Hypothalamus (tissue), 51 donors: ENCODE measurements at regions not wholly inside any gene's neighbourhood (a gene's known extent, or its start where the extent isn't known, plus 50 kb on each side); places are given as distances from the start of the nearest gene placed in this dataset.

ENCODE experiments used
- DNase-seq, 51 donors: peaks; one replicate each; lab custom pipeline; 2025; lab: John Stamatoyannopoulos, UW

DNA sequence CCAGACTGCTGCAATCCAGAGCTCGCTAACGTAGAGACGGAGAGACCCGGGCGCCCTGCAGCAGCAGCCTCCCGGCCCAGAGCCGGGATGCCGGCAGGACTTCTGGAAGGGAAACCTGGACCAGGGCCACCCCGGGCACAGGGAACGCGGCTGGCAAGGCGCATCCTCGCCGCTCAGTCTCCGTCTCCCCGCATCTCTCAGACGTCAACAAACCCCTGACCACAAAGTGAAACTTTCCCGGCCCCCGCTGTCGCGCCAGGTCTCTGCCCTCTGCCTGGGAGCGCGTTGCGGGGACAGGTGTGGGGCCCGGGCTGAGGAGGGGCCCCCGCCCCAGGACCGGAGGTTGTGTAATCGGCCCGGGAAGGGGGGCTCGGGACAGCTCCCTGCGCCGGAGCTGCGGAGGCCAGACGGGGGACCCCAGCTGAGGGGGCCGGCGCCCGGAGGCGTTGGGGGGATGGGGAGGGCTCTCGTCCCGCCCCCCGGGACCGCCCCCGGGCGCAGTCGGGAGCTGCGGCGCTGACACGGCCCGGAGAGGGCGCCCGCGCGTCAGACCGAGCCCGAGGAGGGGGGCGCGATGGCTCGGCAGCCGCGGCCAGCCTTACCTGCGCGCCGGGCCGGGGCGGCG lies 116.6 kb upstream of the HIVEP3 start:
- peak in 50 of 51 donors; percentile 15 to 92 (median 79) for DNase-seq

DNA sequence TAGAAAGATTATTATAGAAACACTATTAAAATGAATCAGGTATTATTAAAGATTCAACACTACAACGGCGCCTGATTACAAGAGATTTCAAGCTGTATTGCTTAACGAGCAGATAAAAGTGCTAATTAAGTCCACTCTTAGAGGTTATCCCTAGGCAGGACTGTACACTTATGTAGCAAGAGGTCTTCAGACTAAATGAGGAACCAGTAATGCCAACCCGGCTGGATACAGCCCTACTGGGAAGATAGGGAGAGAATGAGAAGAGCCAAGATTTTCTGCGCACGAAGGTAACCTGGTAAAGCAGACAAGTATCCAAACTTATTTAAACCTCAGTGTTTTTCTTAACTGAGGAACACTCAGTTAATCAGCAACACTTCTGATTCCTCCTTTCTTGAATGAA lies 115.7 kb upstream of the HIVEP3 start:
- peak in 1 of 51 donors; percentile 30 for DNase-seq

DNA sequence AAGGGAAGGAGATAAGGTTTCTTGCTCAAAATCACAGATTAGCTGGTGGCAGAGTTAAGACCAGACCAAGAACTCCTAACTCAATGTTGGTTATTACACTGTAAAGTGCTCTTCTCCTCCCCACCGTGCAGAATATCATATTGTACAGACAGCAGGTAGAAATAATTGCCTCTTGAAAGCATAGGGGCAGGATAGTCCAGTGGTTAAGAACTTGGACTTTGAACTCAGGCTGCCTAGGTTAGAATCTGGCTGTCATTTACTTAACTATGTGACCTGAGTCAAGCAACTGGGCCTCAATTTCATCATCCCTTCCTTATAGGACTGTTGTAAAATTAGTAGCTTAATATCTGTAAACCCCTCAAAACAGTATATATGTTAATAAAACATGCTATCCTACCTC lies 114.9 kb upstream of the HIVEP3 start:
- DNase-seq = no peak

DNA sequence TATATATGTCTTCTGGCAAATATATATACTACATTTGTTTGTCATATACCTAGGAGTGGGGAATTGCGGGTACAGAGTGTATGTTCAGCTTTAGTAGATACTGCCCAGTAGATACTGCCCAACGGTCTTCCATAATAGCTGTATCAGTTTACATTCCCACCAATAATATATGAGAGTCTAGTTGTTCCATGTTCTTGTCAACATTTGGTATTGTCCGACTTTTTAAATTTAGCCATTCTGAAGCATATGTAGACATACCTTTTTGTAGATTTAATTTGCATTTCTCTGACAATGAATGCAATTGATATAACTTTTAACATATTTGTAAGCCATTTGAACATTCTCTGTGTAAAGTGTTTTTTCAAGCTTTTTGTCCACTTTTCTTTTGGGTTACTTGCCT lies 99.0 kb upstream of the HIVEP3 start:
- DNase-seq = no peak

DNA sequence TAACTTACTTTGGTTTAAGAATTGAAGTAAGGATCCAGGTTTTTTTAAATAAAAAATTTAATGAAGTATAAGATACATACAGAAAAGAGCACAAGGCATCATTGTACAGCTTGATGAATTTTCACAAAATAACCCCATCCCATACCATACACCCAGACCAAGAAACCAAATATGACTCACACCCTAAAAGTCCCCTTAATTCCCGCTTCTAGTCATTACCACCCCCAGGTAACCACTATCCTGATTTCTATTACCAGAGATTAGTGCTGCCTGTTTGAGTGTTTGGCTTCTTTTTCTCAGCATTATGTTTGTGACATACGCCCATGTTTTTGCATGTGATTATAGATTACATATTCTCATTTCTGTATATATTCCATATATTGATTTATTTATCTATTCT lies 98.5 kb upstream of the HIVEP3 start:
- no peak for DNase-seq

DNA sequence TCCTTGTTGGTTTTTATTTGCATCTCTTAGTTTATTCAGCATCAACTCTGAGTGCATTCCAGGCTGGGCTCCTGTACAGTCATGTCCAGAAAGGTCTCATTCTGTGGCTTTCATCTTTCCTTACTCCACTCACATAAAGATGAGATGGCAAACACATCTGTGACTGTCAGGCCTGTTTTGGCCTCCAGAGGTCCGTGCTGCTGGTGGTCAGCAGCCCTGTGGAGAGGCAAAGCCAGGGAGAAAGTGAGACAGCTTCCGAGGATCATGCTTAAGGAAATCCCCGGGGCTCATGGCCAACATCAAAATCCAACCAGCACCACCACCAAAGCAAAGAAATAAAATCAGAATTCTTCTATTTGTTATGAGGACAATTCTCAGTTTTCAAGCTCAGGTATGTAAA lies 96.1 kb upstream of the HIVEP3 start:
- no peak for DNase-seq

DNA sequence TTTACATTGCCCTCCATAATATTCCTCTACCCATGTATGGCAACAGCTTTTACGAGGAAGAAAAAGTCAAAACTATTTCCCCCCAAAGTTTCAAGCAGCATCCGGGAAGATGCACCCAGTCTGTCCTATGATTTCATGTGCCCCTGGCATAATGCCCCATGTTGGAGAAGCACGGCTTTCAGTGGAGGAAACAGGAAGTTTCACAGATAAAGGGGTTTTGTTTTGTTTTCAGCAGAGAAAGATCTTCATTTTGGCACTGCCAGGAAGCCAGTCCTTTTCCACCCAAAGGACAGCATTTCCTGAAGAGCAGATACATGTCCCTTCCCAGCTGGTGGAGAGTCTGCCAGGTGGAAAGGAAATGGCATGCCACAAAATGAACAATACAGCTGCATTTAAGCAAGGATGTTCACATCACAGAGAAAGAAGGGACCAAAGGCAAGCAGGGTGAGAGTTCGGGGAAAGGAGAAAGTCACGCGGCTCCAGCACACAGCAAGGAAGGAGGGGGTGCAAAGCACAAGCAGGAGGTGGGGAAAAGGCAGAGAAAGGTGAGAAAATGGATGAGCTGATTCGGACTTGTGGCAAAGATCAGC lies 95.3 kb upstream of the HIVEP3 start:
- peak in 27 of 51 donors; percentile 5 to 69 (median 21) for DNase-seq

DNA sequence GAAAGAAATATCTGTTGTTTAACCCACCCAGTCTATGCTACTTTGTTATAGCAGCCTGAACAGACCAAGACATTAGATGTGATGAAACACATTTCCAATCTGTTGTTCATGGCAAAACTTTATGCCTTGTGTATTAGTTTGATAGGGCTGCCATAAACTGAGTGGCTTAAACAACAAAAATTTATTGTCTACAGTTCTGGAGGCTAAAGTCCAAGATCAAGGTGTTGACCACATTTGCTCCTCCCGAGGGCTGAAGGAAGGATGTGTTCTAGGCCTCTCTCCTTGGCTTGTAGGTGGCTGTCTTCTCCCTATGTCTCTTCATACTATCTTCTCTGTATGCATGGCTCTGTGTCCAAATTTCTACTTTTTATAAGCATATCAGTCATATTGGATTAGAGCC lies 94.1 kb upstream of the HIVEP3 start:
- DNase-seq = no peak

DNA sequence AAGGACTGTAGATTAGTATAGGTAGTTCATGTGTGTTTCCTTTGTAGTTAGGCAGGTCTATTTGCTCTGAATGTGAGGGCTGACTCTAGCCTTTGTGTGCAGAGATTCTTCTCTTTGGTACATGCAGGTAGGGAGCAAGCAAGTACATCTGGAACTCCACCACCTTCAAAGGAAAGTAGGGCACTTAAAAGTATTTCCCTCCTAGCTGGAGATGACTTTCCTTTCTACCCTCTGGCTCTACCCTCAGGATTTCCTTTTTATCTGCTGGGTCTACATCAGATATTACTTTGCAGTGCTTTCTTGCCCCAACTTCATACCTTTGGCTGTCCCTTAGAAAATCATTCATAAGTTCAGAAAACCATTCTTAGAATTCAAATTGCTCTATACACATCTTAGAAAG lies 91.7 kb upstream of the HIVEP3 start:
- DNase-seq = no peak

DNA sequence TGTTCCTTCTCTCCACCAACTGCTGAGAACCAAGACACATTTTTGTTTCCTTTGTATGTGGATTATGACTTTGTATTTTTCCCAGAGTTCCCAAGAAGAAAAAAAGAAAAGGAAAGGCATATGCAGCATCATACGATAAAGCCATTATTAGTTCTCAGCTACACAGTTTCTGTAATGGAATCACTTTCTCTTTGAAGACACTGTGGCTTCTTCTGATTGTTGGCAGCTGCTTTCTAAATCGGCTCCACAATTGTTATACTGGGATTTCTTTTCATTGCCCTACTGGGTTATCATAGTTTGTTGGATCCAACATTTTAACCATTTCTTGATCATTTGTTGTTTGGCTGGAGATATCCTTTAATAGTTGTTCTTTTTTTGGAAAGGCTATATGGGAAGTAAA lies 89.5 kb upstream of the HIVEP3 start:
- DNase-seq = no peak

DNA sequence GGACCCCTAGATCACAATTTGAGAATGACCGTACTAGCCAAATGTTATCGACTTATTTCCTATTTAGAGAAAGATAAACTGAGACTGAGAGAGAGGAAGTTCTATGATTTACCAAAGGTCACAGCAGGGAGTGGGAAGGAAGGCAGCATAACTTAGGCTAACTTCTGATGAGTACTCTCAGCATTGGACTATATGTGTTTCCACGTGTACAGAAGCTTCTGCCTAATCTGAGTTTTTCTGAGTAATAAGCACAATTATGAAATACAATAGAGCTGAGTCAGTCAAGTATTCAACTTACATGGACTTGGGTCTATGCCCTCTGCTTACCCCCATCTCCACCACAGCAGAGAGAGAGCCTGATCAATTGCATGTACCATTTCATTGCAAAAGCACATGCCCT lies 88.1 kb upstream of the HIVEP3 start:
- DNase-seq = no peak

DNA sequence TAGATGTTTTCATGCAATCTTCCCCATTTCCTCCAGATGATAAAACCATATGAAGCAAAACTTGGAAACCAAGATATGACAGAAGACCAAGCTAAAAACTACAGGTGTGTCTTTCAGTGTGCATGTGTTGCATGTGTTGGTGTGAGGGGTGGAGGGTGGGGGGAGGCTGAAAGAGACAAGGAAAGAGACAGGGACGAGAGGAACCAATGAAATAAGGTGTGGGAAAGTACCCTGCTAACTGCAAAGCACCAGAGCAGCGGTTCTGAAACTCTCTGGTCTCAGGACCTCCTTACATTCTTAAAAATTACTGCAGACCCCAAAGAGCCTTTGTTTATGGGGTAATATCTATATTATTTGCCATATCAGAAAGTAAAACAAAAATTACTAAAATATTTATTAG lies 87.4 kb upstream of the HIVEP3 start:
- no peak for DNase-seq

DNA sequence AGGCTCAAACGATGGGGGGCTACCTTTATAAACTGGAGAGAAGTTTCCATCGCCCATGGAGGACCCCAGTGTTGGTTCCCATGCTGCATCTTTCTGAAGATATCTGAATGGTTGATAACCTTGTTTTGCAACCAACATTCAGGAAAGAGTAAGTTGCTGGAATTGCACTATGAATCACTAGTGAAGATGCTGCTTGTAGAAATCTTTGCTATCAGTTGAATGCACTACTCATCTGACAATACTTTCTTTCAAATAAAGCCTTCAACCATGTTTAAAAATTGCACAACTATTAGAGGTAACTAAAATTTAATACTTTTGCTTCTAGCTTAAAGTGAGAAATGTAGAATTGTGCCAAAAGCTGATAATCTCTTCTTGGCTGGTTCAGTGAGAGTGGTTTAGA lies 86.8 kb upstream of the HIVEP3 start:
- no peak for DNase-seq

DNA sequence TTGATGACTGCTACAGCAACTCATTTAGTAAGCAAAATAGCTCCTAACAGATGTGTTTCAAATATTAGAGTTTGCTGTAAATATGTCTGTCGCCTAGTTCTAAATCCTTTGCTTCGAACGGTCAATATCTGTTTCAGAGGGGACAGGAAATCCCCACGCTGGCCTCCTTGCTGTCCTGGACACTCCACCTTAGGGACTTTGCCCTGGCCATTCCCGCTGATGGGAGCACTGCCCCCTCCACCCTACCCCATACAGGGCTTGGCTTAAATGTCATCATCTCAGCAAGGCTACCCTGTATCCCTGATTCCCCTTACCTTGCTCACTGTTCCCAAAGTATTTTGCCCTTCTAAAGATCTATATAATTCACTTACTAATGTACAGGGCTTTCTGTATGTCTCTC lies 86.1 kb upstream of the HIVEP3 start:
- no peak for DNase-seq

DNA sequence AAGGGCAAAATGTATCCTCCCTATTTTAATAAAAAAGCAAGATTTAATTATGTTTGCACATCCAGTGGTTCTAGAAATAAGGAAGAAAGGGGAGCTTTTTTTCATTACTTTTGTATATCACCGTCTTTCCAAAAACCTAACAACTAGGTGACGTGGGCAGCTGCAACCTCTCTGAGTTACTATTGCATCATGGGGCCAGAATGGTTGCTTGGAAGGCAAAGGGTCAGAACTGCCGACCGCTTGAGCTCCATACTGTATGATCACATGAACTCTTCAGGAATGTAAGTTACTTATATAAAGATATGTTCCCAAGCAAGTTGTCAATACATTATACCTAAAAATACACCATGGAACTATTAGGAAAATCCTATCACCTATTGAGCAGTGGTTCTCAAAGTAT lies 85.6 kb upstream of the HIVEP3 start:
- no peak for DNase-seq

DNA sequence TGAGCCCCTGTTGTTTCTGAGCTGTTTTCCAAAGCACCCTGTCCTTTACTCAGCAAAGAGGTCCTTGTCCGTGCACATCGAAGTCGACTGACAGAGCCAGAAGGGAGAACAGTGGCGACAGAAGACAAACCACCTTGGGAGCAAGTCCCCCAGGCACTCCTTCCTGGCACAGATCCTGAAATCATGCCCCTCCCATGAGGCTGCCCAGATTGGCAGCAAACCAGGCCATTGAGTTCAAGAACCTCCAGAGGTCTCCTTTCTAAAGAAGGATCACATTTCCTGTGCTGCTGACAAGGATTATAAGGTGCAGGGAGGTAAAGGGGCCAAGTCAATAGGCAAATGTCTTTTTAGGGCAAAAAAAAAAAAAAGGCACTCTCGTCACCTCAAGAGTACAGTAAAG lies 84.7 kb upstream of the HIVEP3 start:
- DNase-seq = peak in 1 of 51 donors; percentile 1

DNA sequence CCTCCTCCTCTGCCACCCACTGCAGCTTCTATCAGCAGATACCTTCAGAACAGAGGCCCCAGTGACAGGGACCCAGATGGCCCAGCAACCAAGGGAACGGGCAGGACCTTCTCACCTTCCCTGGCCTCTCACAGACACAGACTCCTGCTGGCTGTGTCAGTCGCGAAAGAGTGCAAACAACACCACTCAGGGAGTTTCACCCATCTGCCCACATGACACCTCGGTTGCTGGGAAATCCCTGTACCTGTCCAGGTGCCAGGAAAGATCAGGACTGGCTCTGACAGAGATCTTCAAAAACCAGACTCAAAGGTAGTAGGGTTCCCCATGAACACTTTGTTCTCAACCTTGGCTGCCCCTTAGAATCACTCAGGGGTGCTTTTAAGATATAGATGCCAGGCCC lies 83.5 kb upstream of the HIVEP3 start:
- no peak for DNase-seq

DNA sequence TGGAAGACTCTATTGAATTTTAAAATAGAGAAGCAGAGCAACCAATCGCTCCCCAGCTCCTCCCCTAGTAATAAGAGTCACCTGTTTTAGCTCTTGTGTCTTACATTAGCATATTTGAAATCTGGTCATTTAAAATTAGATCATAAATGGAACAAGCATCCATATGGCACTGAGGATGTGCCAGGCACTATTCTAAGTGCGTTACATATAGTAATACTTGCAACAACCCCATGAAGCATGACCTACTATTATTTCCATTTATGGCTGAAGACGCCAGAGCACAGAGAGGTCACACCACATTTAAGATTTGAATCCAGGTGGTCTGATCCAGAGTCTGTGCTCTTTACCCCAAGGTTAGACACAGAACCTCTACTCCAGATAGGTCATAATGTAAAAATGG lies 82.0 kb upstream of the HIVEP3 start:
- no peak for DNase-seq

DNA sequence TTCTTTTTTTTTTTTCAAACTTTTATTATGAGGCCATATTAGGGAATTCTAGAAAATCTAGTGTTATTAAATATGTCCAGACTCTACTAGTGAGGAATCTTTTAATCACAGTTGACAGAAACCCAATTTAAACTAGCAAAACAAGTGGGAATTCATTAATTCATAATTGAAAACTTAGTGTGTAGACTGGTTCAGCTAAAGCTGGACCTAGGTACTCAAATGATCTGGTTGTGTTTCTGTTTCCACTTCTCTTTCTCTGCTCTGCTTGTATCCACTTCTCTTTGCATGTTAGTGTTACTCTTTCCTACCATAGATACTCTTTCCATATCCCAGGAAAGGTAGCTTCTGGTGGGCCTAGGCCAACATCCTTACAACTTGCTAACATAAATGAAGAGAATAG lies 81.2 kb upstream of the HIVEP3 start:
- no peak for DNase-seq

DNA sequence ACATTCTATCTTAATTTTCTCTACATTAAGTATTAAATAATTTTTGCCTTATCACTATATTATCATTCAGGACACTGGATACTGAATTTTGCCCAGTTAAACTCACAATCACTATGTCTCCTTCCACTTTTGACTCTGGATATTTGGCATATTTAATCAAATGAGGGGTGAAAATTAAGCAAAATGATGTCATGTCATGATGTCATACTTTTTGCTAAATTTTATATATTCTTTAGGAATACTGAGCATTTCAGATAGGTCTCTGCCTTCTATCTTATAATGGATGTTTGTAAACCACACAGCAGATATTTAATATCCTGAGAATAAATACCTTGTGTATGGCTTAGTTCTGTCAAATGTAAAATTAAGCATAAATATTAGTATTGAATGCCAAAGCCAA lies 79.5 kb upstream of the HIVEP3 start:
- no peak for DNase-seq

DNA sequence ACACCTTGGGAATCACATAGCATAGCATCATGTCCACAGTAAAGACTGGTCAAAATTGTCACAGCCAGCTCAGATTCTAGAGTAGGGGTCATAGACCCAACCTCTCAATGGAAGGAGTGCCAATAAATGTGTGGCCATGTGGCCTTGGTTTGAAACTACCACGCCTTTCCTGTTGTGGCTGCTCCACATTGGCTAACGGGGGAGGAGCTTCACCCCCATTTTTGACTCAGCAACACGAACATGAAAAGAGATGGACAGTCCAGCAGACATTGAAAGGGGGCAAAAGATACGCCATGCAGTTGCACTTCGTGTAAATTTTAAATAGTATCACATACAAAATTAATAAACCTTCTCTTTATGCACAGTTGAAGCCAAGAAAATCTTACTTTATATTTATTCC lies 78.4 kb upstream of the HIVEP3 start:
- DNase-seq = no peak

DNA sequence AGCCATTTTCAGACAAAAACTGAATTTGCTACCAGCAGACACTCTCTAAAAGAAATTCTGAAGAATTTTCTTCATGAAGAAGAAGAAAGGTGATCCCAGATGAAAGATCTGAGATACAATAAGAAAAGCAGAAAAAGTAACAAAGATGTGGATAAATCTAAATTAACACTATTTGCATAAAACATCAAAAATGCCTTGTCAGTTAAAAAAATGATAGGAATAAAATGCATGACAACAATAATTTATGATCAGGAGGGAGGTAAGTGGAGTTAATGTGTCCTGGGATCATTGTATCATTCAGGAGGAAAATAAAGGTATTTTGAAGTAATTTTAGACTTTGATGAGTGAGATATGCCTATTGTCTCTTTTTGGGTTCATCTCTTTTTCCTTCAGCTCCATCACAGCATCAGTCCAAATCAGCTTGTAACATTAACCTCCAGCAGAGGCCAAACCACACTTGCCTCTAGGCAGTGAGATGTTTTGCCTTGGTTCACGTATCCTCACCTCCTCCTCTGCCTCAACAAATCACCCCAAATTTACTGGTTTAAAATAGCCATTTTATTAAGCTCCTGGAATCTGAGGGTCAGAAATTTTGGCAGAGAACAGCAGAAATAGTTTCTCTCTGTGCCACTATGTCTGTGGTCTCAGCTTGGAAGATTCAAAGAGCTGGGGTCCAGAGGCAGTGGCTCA lies 76.9 kb upstream of the HIVEP3 start:
- DNase-seq = no peak
